GM19463 (cell line): ENCODE measurements at regions not wholly inside any gene's neighbourhood (a gene's known extent, or its start where the extent isn't known, plus 50 kb on each side); places are given as distances from the start of the nearest gene placed in this dataset.

ENCODE experiments used
- ATAC-seq: cut with Tn5 transposase; IDR thresholded peaks from one replicate; pipeline ENCODE4 v1.9.1; 2021; ENCODE audit warnings: mild to moderate bottlenecking, moderate library complexity; ENCODE audit not compliant: unreplicated experiment

DNA sequence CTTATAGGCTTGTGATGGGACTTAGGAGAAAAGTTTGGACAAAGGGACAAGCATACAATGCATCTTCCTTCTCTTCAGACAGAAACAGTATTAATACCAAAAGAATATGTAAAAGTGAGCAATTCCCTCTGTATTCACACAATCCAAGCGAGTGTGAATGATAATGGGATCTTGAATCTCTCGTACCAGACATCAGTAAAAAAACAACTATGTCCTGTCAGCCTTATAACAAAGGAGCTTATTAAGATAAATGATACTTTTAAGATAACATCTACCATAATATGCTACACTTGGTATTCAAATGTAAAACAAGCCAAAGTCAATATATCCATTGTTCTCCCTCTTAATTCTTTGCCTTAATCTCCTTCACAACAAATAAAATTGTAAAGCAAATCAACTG lies 288.6 kb upstream of the CNTN6 start:
- no peak for ATAC-seq

DNA sequence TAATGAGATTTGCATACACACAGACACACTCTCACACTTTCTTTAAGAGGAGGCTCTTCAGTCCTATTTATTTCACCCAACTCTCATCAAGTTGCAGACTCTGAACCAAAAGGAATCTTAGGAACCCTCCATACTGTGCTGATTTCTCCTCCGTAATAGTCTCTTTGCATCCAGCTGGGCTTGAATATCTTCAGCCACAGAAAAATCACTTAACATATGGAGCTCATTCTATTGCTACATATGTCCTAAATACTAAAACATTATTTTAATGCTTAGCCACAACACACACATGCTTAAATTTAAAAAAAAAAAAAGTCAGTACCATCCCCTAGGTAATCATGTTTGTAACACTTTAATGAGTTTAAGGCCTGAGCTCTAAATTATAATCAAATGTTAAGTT lies 287.5 kb upstream of the CNTN6 start:
- no peak for ATAC-seq

DNA sequence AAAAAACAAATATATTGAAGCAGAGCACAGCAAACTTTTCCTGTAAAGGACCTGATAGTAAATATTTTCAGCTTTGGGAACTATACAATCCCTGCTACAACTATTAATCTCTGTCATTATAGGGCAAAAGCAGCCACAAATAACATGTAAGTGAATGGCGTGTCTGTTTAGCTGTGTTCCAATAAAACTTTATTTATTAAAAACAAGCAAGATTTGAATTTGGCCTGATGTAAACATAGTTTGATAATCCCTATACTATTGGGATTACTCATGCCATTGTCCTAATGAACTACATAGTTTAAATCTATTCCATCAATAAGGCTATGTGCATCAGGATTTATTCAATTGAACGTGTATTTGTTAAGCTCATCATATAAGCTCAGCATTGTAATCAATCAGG lies 286.8 kb upstream of the CNTN6 start:
- ATAC-seq = no peak

DNA sequence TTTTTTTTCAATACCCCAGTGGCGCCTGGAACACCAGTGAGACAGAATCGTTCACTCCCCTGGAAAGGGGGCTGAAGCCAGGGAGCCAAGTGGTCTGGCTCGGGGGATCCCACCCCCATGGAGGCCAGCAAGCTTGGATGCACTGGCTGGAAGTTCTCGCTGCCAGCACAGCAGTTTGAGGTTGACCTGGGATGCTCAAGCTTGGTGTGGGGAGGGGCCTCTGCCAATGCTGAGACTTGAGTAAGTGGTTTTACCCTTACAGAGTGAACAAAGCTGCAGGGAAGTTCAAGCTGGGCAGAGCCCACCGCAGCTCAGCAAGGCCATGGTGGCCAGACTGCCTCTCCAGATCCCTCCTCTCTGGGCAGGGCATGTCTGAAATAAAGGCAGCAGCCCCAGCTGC lies 276.2 kb upstream of the CNTN6 start:
- ATAC-seq = no peak

DNA sequence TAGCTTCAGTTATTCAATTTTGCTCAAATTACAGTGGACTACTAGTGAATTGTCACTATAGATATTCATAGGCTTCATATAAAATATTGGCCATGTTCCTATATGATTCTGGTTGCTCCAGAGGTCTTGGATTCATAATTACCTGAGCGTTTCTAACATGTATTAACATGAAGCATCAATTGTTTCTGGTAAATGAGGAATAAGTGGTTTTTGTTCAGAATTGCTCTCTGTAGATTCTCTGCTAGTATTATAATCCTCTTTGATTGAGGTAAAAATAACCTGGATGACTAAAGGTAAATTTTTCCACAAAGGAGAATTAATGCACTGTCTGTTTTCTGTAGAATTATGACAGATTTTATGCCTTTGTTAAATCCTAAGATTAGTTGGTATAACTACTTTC lies 258.1 kb upstream of the CNTN6 start:
- ATAC-seq = no peak

DNA sequence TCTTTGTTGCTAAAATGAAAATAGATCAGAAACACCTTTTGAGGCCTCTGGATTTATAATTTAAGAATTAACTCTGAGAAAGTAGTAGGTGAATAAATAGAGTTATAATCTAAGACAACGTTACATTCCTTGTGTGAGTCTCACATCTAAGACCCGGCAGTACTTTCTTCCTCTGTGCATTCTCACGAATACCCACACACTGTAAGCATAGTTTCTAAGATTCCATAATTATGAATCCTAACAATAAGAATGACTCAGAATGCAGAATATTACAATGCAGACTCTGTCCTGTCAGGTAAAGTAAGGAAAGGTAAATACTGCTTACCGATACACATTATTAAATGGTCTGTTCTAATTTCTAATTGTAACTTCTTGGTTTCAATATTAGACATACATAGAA lies 257.7 kb upstream of the CNTN6 start:
- ATAC-seq = no peak

DNA sequence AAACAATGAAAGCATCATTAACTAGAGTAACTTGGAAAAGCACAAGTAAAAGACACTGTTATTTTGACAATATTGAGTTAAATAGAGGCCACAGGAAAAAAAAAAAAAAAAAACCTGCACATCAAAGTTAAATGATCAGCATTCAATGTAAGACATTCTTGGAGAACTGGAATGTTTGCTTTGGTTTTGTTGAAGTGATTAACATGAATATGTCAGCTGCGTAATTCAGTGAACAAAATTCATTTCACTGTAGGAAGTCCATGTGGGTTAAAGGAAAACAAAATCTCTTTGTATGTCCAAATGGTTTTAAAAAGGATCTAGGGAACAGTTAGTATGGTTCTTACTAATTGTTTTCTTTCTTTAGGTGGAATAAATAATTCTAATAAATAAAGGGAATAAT lies 252.8 kb upstream of the CNTN6 start:
- ATAC-seq = no peak

DNA sequence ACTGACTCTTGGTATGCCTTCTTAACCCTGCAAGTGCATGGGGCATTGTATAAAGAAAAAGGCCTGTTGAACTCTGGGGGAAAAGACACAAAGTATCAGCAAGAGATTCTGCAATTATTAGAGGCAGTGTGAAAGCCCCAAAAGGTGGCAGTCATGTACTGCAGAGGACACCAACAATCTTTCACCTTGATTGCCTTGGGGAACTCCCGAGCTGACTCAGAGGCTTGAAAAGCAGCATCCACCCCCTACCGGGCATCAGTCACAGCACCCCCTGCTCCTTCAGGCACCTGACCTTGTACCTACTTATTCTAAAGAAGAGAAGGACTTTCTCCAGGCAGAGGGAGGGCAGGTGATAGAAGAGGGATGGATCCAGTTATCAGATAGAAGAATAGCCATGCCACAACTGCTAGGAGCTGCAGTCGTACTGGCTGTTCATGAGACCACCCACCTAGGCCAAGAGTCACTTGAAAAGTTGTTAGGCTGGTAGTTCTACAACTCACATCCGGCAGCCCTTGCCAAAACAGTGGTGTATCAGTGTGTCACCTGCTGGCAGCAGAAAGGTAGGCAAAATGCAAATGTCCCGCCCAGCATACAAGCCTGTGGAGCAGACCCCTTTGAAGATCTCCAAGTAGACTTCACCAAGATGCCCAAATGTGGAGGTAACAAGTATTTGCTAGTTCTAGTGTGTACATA lies 241.6 kb upstream of the CNTN6 start:
- peak; percentile 82 for ATAC-seq

DNA sequence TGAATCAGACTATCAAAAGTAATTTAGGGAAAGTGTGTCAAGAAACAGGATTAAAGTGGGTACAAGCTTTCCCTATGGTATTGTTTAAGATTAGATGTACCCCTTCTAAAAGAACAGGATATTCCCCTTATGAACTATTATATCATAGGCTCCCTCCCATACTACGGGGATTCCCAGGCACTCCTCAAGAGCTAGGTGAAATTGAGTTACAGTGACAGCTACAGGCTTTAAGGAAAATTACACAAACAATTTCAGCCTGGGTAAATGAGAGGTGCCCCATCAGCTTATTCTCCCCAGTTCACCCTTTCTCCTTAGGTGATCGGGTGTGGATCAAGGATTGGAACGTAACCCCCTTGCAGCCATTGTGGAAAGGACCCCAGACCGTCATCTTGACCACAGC lies 240.8 kb upstream of the CNTN6 start:
- no peak for ATAC-seq

DNA sequence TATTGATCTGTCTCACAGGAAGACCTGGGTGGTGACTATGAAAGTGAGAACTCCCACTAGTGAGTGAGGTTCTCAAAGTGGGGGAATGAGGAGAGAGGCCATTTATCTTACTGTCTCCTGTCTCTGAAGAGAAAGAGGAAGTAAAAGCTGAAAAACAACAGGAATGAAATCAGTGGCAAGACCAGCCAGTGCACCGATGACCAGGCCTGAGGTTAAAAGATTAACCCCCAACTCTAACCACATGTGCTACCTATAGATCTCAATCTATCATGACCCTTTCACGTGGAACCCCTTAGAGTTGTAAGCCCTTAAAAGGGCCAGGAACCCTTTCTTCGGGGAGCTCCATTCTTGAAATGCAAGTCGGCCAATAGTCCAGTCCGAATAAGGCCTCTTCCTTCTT lies 239.3 kb upstream of the CNTN6 start:
- ATAC-seq = no peak

DNA sequence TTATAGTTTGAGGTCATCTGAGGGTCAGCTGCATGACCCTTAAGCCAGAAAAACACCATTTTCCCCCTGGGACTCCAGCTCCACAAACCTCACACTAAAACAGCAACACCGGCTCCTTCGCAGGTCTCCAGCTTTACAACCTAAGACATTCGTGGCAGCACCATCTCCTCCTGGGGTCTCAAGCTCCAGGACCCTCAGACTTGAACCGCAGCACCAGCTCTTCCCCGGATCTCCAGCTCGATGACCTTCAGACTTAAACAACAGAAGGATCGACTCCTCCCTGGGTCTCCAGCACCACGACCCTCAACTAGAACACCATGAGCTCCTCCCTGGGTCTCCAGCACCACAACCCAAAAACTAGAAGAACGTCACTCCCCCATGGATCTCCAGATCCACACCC lies 233.7 kb upstream of the CNTN6 start:
- no peak for ATAC-seq

DNA sequence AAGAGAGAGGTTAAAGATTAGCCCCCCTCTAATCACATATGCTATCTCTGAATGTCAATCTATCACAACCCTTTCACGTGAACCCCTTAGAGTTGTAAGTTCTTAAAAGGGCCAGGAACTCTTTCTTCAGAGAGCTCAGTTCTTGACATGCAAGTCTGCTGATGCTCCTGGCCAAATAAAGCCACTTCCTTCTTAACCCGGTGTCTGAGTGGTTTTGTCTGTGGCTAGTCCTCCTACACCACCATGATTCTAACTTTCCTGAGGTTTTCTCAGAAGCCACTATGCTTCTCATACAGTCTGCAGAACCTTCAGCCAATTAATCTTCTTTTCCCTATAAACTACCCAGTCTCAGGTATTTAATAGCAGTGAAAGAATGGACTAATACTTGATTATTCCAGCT lies 231.1 kb upstream of the CNTN6 start:
- ATAC-seq = no peak

DNA sequence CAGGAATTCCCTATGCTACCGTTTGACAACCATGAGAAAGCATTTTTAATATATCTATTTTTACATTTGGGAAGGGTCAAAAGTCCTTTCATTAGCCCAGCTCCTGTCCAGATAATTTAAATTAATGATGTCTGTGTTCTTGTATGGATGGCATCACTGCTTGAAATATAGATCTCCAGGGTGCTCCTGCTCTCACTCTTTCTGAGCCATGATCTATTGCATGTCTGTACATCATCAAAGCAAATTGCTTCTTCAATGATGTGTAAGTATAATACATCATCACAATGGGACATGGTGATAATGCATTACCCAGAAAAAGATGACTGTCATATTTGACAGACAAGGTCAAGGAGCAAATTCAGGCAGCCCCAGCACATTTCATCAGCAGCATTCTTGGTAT lies 223.6 kb upstream of the CNTN6 start:
- no peak for ATAC-seq

DNA sequence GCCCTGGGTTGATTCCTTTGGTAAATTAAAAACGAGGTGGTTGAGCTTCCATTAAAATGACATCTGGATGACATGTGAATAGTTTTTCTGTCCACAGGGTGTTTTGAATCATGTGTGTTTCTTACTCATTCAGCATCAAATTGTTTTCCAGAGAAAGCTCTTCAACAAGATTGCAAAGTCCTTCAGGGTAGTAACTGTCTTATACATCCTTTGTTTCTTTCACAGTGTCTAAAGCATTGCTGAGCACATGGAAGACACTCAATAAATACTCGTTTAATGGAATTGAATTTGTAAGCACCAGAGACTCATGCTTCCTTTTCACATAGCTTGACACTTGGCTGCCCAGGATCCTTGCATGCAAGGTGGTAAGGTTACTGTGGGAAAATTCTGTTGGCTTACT lies 223.1 kb upstream of the CNTN6 start:
- ATAC-seq = no peak

DNA sequence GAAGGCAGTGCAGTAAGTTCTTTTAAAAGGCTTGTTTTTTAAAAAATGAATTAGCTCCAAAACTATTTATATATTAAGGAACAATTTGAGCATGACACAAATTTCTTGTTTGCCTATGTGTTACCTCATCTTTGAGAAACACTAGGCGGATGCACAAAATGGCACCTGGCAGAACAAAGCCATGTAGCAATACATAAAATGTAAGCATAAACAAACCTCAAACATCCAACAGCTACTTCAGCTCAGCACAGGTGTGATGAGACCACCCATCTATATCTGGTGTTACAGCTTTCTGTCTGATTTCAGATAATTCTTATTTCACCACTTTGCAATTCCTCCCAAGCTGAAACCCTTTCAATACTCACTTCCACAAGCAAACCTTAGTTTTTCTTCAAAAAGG lies 221.2 kb upstream of the CNTN6 start:
- no peak for ATAC-seq

DNA sequence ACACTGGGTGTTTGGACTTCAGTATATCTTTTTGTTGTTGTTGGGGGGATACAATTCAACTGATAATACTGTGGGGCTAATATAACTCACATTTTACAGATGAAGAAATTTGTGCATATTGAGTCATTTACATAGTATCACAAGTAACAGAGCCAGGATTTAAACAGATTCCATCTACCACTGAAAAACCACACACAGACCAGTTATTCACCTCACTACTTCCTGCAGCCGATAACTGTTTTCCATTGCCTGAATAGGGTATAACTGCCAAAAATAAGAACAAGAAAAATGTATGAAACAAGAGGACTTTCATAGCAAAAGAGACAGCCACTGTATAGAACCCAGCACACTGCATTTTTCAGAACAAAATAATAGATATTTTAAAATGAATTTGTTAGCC lies 215.8 kb upstream of the CNTN6 start:
- no peak for ATAC-seq

DNA sequence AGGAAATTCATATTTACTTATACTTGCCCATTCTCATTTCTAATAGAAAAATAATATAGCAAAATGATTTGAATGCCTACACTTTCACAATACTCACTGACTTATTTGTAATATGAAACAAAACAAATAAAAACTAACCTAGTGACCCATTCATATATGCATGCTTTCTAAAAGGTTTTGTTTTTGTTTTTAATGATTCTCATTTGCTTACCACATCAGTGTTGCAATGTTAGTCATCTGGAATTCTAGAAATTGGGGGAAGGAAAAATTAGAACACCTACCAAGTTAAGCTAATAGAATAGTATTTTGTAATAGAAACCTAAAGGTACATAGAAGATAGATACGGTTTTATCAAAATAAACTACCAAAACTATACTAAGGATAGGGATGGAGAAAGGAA lies 214.1 kb upstream of the CNTN6 start:
- ATAC-seq = no peak

DNA sequence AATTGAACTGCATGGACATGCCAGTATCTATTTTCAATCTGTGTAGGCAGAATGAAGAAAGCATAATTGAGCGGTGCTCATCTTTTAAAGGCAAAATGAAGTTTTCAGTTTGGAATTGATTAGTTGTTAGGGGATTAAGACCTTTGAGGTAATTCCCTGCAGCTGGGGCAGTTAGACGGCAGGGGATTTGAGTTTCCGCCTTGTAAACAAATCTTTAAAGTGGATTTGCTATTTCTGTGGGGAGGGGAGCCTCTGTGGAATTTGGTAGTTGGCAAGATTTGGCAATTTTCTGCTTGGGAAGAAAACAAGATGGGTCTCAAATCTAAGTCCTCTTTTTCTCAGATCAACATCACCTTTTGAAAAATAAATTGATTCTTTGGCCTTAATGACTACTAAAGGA lies 212.5 kb upstream of the CNTN6 start:
- ATAC-seq = no peak

DNA sequence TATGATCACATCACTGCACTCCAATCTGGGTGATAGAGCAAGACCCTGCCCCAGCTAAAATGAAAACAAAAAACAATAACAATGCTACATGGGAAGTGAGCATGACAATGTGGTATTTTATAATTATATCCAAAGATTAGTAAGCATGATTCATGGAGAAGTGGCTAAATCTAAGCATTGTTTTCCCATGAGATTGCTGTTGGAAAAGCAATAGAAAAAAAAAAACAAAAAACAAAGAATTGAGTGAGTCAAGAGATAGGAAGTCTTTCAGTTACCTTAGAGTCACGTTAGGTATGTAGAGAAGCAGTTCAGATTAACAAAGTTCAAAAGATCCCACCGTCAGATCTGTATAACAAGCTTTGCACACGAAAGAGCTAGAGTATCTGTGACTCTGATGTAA lies 210.3 kb upstream of the CNTN6 start:
- no peak for ATAC-seq

DNA sequence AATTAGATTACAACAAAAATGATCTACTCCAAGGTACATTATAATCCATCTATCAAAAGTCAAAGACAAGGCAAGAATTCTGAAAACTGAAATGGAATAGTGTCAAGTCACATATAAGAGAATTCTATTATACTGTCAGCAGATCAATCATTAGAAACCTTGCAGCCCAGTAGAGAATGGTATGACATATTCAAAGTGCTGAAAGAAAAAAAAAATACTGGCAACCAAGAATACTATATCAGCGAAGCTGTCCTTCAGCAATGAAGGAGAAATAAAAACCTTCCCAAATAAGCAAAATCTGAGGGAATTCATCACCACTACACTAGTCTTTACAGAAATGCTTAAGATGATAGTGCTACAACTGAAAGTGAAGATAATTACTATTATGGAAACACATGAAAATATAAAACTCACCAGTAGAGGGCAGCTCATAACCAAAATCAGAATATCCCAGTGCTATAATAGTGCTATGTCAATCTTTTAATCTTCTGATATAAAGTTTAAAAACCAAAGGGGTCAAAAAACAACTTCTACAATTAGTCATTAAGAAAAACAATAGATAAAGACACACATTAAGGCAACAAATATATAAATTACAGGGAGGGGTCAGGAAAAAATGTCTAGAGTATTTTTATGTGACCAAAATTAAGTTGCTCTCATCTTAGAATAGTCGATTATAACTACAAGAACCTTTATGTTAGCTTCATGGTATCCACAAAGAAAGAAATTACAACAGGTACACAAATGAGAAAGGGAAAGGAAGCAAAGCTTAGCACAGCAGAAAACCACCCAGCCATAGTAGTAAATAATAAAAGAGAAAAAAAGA lies 190.7 kb upstream of the CNTN6 start:
- ATAC-seq = peak; percentile 57

DNA sequence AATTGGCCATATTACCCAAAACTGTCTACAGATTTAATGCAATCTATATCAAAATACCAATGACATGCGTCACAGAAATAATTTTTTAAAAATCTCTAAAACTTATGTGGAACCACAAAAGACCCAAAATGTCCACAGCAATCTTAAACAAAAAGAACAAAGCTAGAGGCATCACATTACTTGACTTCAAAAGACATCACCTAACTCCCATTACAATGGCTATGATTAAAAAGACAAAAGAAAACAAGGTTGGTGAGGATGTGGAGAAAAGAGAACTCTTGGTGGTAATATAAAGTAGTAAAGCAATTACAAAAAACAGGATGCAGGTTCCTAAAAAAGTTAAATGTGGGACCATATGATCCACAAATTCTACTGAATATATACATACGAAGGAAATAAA lies 187.6 kb upstream of the CNTN6 start:
- ATAC-seq = no peak

DNA sequence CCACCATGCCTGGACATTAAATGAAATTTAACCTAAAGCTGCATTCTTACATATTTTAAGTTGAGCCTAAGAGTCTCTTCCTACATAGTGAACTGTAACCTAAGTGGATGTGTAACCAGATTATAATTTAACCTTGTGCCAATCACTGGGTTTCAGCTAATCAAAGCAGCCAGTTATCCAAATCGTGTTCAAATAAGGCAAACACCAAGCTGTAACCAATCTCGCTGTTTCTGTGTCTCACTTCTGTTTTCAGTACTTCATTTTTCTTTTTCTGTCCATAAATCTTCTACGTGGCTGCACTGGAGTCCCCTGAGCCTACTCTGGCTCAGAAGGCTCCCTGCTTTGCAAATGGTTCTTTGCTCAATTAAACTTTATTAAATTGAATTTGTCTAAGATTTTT lies 186.1 kb upstream of the CNTN6 start:
- ATAC-seq = no peak

DNA sequence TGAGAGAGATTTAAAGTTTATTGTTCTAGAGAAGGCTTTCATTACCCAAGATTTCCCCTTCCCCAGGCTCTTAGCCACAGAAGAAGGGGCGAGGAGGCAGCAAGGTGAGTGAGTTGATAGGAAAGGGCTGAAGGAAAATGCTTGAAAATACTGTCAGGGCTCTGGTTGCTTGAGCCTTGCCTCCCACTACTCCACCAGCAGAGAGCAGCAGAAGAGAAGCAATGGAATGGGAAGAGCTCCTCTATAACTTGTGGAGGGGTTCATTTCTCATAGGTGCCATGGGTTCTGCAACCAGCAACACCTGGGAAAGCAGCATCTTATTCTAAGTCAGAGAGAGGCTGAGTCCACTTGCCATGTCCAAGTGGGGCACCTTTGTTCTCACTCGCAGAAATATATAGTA lies 184.0 kb upstream of the CNTN6 start:
- ATAC-seq = no peak
